ENCODE measurements at regions not wholly inside any gene's neighbourhood (a gene's known extent, or its start where the extent isn't known, plus 50 kb on each side); places are given as distances from the start of the nearest gene placed in this dataset.

DNA sequence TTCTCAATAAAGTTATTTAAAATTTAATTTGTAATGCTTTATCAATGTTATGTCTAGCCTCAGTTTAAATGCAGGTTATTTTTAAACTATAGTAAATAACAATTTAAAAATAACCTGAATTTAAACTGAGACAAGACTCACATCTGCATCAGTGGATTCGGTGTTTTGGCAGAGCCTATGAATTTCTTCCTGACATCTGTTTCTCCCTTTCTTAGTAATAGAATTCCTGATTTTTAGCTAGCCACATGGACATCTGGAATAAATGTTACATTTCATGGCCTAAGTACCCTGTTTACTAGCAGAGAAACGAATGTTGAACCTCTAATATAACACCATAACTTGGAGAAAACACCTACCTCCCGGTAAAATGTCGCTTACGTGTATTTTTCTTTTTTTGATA, 1141.6 kb upstream of the ADGRL2 start:
- TF ChIP-seq, protein P1, sequence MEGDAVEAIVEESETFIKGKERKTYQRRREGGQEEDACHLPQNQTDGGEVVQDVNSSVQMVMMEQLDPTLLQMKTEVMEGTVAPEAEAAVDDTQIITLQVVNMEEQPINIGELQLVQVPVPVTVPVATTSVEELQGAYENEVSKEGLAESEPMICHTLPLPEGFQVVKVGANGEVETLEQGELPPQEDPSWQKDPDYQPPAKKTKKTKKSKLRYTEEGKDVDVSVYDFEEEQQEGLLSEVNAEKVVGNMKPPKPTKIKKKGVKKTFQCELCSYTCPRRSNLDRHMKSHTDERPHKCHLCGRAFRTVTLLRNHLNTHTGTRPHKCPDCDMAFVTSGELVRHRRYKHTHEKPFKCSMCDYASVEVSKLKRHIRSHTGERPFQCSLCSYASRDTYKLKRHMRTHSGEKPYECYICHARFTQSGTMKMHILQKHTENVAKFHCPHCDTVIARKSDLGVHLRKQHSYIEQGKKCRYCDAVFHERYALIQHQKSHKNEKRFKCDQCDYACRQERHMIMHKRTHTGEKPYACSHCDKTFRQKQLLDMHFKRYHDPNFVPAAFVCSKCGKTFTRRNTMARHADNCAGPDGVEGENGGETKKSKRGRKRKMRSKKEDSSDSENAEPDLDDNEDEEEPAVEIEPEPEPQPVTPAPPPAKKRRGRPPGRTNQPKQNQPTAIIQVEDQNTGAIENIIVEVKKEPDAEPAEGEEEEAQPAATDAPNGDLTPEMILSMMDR (IDR thresholded peaks at IDR 0.05 in 4 of 5, conservative IDR thresholded peaks at IDR 0.05 in 1 of 5): no peak
- no peak for TF ChIP-seq POLR2A (IDR thresholded peaks at IDR 0.05)
